ENCODE measurements at regions not wholly inside any gene's neighbourhood (a gene's known extent, or its start where the extent isn't known, plus 50 kb on each side); places are given as distances from the start of the nearest gene placed in this dataset.

- H2AFZ ChIP-seq, result no peak overlapping the region
- H3K9me2 ChIP-seq (ENCODE audit: insufficient read depth), result no peaks in the 10 kb centered on the region
- ATAC-seq (no peak), DNase-seq (ENCODE audit: low spot score) (no peak)
- no peak overlapping the region for H3K27ac ChIP-seq (ENCODE audit: low read depth)
- Mint-ChIP-seq H3K27ac (no peak overlapping the region), H3K36me3 (ENCODE audit: low read depth) (peaks cover 13% of the 10 kb centered on the region; the same call in 2 of the 3 replicates), H3K4me3 (no peak overlapping the region), H3K4me1 (no peaks in the 10 kb centered on the region), H3K9me3 (peaks cover 91% of the 10 kb centered on the region), H3K27me3 (ENCODE audit: insufficient read depth, low read depth, poor library complexity) (no peaks in the 10 kb centered on the region)
- H4K20me1 ChIP-seq (replicated peaks; ENCODE audit: insufficient read depth), result no peaks in the 10 kb centered on the region
- H3K36me3 ChIP-seq (ENCODE audit: insufficient read depth), result 0 out of 2 replicates have a peak, but pooled peaks cover 4% of the 10 kb centered on the region
- no peak overlapping the region for H3K4me2 ChIP-seq
- no peaks in the 10 kb centered on the region for H3K79me2 ChIP-seq (replicated peaks; ENCODE audit: insufficient read depth)
- no peak for TF ChIP-seq EZH2phosphoT487 (IDR thresholded peaks at IDR 0.05; ENCODE audit: unreplicated experiment)
- TF ChIP-seq, protein P1, sequence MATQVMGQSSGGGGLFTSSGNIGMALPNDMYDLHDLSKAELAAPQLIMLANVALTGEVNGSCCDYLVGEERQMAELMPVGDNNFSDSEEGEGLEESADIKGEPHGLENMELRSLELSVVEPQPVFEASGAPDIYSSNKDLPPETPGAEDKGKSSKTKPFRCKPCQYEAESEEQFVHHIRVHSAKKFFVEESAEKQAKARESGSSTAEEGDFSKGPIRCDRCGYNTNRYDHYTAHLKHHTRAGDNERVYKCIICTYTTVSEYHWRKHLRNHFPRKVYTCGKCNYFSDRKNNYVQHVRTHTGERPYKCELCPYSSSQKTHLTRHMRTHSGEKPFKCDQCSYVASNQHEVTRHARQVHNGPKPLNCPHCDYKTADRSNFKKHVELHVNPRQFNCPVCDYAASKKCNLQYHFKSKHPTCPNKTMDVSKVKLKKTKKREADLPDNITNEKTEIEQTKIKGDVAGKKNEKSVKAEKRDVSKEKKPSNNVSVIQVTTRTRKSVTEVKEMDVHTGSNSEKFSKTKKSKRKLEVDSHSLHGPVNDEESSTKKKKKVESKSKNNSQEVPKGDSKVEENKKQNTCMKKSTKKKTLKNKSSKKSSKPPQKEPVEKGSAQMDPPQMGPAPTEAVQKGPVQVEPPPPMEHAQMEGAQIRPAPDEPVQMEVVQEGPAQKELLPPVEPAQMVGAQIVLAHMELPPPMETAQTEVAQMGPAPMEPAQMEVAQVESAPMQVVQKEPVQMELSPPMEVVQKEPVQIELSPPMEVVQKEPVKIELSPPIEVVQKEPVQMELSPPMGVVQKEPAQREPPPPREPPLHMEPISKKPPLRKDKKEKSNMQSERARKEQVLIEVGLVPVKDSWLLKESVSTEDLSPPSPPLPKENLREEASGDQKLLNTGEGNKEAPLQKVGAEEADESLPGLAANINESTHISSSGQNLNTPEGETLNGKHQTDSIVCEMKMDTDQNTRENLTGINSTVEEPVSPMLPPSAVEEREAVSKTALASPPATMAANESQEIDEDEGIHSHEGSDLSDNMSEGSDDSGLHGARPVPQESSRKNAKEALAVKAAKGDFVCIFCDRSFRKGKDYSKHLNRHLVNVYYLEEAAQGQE (IDR thresholded peaks at IDR 0.05; ENCODE audit: unreplicated experiment), result no peak
- no peak for TF ChIP-seq ZNF462 (CRISPR knock-in tag; IDR thresholded peaks at IDR 0.05)
- no peak for TF ChIP-seq NANOG (IDR thresholded peaks at IDR 0.05; ENCODE audit: borderline replicate concordance)
- TF ChIP-seq POLR2AphosphoS5 (IDR thresholded peaks at IDR 0.05; ENCODE audit: low read depth), result no peak
- no peak for TF ChIP-seq ETS1 (IDR thresholded peaks at IDR 0.05)
- TF ChIP-seq ZNF114 (CRISPR knock-in tag; IDR thresholded peaks at IDR 0.05), result no peak
- H3K4me3 ChIP-seq, result no peak overlapping the region
- no peaks in the 10 kb centered on the region for H3F3A ChIP-seq (replicated peaks; ENCODE audit: low read depth)
- H3K4me1 ChIP-seq (ENCODE audit: insufficient read depth), result no peaks in the 10 kb centered on the region
- no peaks in the 10 kb centered on the region for H3K27me3 ChIP-seq (ENCODE audit: insufficient read depth)
Observed at GRCh38 chr9:103700195-103700962, 393.7 kb upstream of the SMC2 start.
